CD4-positive, CD25-positive, alpha-beta regulatory T cell (primary cell): ENCODE measurements at regions not wholly inside any gene's neighbourhood (a gene's known extent, or its start where the extent isn't known, plus 50 kb on each side); places are given as distances from the start of the nearest gene placed in this dataset.

Source experiments
- ATAC-seq, 2 donors: fragments of 150-1000 bp; cut with Tn5 transposase; one replicate each; pipeline ENCODE4 v1.10.0; 2021; ENCODE audit warnings: low read depth in 2 of 2, moderate number of reproducible peaks in 2 of 2, moderate library complexity in 1 of 2
- DNase-seq, 3 donors: peaks; one replicate each; pipeline versions ENCODE4 v3.0.0 to v3.0.0-alpha.2; 2012 to 2022; ENCODE audit warnings: mixed read lengths in 1 of 3
- H3K27ac ChIP-seq: one replicate; pipeline ENCODE4 v1.7.0; 2013; ENCODE audit warnings: mild to moderate bottlenecking, low read length; ENCODE audit not compliant: insufficient read depth, poor library complexity, severe bottlenecking
- H3K27me3 ChIP-seq: one replicate; pipeline ENCODE4 v1.7.0; 2013; ENCODE audit warnings: low read length; ENCODE audit not compliant: control insufficient read depth, insufficient read depth
- H3K36me3 ChIP-seq: one replicate; pipeline ENCODE4 v1.7.0; 2013; ENCODE audit warnings: mild to moderate bottlenecking, low read length, moderate library complexity; ENCODE audit not compliant: control insufficient read depth, insufficient read depth
- H3K4me1 ChIP-seq: 2 replicates; pipeline ENCODE4 v1.7.0; 2013; ENCODE audit warnings: mild to moderate bottlenecking, low read length; ENCODE audit not compliant: insufficient read depth, control insufficient read depth, poor library complexity, severe bottlenecking
- H3K4me3 ChIP-seq: one replicate; pipeline ENCODE4 v1.7.0; 2013; ENCODE audit warnings: low read depth, mild to moderate bottlenecking, low read length, moderate library complexity
- H3K9me3 ChIP-seq, 2 experiments: 1 replicate in 1 of 2; 2 replicates in 1 of 2; pipeline ENCODE4 v1.7.0; 2013; ENCODE audit warnings: low read length in 2 of 2, mild to moderate bottlenecking in 1 of 2, moderate library complexity in 1 of 2; ENCODE audit not compliant: control insufficient read depth in 2 of 2
- H3K27ac Mint-ChIP-seq, 3 donors: one replicate each; pipeline ENCODE4 v1.8.0; 2020 to 2022; ENCODE audit warnings: mild to moderate bottlenecking in 3 of 3, mixed read lengths in 3 of 3, moderate library complexity in 2 of 3
- H3K27me3 Mint-ChIP-seq: one replicate; pipeline ENCODE4 v1.8.0; 2022; ENCODE audit warnings: mild to moderate bottlenecking, mixed read lengths
- H3K36me3 Mint-ChIP-seq: one replicate; pipeline ENCODE4 v1.8.0; 2020; ENCODE audit warnings: mixed read lengths
- H3K4me1 Mint-ChIP-seq, 4 donors: one replicate each; pipeline ENCODE4 v1.8.0; 2020 to 2022; ENCODE audit warnings: mixed read lengths in 4 of 4, mild to moderate bottlenecking in 1 of 4
- H3K4me3 Mint-ChIP-seq, 4 donors: one replicate each; pipeline ENCODE4 v1.8.0; 2020 to 2022; ENCODE audit warnings: mild to moderate bottlenecking in 4 of 4, mixed read lengths in 4 of 4, moderate library complexity in 3 of 4
- H3K9me3 Mint-ChIP-seq, 7 donors: one replicate each; pipeline ENCODE4 v1.8.0; 2020 to 2022; ENCODE audit warnings: mixed read lengths in 7 of 7, mild to moderate bottlenecking in 3 of 7, moderate library complexity in 2 of 7

DNA sequence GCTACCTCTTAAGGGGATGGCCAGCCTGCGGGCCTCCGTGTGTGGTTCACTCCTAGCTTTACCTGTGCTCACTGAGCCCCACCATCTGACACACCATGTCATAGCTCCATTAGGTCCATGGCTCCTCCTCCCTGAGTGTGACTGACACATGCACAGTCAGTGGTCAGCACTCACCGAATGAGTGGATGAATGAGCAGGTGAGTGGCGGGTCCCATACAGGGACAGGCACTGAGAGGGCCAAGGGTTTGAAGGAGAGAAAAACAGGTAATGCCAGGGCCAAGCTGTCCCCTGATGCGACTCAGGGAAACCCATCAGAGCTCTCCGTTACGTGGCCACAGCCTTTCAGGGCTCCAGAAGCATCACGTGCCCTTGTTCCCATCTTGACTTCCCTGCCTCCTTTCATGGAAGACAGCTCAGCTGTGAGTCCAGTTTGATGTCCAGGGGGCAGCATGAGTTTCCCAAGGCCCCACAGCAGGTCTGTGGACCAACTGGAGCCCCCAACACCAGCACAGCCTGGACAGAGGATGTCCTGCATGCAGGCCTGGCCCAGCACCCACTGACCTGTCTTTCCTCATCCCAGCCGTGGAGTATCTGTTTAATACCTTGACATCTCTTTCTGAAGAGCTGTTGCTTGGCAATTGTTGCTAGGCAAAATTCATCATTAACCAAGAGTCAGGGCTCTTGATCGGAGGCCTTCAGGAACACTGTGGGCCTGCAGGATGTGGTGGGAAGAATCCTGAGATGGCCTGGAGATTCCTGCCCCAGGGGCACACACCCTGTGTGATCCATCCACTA lies 84.4 kb downstream of the PLXNA1 start:
- DNase-seq: no peak
- no peaks in the 10 kb centered on the region for H3K36me3 ChIP-seq
- Mint-ChIP-seq H3K4me3 (no peak overlapping the region), H3K9me3 (peaks cover 0 to 2% (median 0%) of the 10 kb centered on the region in 7 donors), H3K27ac (no peak overlapping the region), H3K4me1 (no peaks in the 10 kb centered on the region), H3K36me3 (no peaks in the 10 kb centered on the region), H3K27me3 (peaks cover 13% of the 10 kb centered on the region)
- H3K4me3 ChIP-seq: no peak overlapping the region
- H3K4me1 ChIP-seq: no peaks in the 10 kb centered on the region
- no peak overlapping the region for H3K27ac ChIP-seq
- peaks cover 3% of the 10 kb centered on the region for H3K27me3 ChIP-seq
- H3K9me3 ChIP-seq: no peaks in the 10 kb centered on the region
- ATAC-seq: no peak

DNA sequence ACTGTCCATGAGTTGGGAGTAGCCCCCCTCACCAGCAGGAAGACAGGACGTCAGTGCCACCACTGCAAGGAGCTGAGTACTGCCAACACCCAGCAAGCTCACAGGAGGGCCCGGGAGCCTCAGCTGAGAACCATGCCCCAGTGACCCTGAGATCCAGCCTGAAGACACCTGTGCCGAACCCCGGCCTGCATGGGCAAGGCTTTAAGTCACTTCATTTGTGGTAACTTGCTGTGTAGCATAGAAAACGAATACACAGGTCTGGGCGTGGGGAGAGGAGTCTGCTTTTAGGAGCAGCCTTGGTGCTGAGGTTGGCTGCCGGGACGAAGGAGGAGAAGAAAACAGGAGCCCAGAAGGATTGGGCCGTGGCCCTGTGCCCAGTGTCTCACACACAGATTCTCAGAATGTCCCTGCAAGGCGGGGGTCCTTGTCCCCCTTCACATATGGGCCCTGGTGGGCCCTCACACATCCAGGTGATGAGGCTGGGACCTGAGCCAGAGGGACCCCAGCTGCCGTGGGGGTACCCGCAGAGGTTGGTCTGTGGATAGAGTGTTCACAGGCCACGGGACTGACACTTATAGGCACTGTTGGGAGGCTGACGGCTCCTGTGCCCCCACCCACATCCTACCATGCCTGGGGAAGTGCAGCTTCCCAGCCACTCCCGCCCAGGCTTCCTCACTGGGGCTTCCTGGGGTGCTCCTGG lies 85.3 kb downstream of the PLXNA1 start:
- Mint-ChIP-seq H3K4me1 (no peaks in the 10 kb centered on the region), H3K27me3 (peaks cover 13% of the 10 kb centered on the region), H3K27ac (peak overlapping the region in 1 of 3 donors; percentile 67), H3K9me3 (peaks cover 0 to 2% (median 0%) of the 10 kb centered on the region in 7 donors), H3K36me3 (no peaks in the 10 kb centered on the region), H3K4me3 (no peak overlapping the region)
- Histone ChIP-seq H3K36me3 (no peaks in the 10 kb centered on the region), H3K27me3 (peaks cover 3% of the 10 kb centered on the region), H3K4me3 (no peak overlapping the region), H3K4me1 (no peaks in the 10 kb centered on the region), H3K27ac (no peak overlapping the region), H3K9me3 (no peaks in the 10 kb centered on the region)
- ATAC-seq (no peak), DNase-seq (no peak)

DNA sequence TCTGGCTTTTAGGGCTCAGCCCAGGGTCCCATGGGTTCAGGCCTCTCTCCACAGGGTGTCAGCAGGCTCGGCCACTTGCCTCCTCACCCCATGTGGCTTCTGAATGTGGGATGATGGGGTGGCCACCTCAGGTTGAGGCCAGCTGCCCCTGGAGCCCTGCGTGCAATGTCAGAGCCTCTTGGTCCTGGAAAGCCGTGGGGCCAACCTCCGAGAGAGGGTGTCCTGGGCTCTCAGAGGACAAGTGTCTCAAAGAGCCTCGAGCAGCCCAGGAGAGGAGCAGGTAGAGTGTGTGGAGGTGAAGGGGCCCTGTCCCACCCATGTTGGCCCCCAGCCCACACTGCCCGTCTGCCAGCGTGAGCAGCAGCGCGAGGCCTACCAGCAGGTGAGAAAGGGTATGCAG lies 86.0 kb downstream of the PLXNA1 start:
- no peaks in the 10 kb centered on the region for H3K4me1 Mint-ChIP-seq
- H3K27ac Mint-ChIP-seq: no peak overlapping the region
- H3K36me3 ChIP-seq: no peaks in the 10 kb centered on the region
- H3K9me3 ChIP-seq: no peaks in the 10 kb centered on the region
- no peak overlapping the region for H3K4me3 ChIP-seq
- H3K27me3 Mint-ChIP-seq: peaks cover 13% of the 10 kb centered on the region
- no peak for DNase-seq
- no peak overlapping the region for H3K27ac ChIP-seq
- H3K4me3 Mint-ChIP-seq: no peak overlapping the region
- H3K9me3 Mint-ChIP-seq: peaks cover 0 to 2% (median 0%) of the 10 kb centered on the region in 7 donors
- H3K4me1 ChIP-seq: no peaks in the 10 kb centered on the region
- H3K27me3 ChIP-seq: peaks cover 3% of the 10 kb centered on the region
- no peaks in the 10 kb centered on the region for H3K36me3 Mint-ChIP-seq
- no peak for ATAC-seq

DNA sequence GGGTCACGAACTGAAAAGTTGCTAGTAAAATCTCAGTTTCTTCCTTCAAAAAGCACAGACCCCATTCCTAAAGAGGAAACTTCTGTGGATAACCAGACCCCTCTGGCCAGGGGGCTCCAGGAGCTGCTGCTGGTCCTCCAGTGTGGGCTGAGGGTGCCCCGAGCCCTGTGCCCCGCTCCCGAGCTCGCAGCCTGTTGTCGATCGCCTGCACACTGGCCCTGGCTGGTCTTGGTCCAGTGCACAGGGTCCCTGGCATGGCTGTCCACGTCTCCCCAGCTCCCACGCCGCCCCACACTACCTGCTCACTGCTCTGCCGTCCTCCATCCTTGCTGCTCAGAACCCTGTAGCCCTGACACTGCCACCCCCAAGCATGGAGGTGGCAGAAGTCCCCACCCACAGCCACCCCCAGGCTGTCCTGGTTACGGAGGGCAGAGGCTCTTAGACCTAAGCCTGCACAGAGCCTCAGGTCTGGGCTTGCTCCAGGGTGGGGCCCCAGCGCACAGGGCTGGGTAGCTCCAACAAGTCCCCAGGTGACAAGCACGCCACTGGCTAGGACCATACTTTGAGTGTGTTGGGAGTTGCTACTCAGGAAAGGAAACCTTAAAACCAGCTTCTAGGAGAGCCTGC lies 87.0 kb downstream of the PLXNA1 start:
- no peaks in the 10 kb centered on the region for H3K36me3 Mint-ChIP-seq
- no peak overlapping the region for H3K27ac Mint-ChIP-seq
- peaks cover 3% of the 10 kb centered on the region for H3K27me3 ChIP-seq
- no peak overlapping the region for H3K4me3 ChIP-seq
- H3K9me3 ChIP-seq: no peaks in the 10 kb centered on the region
- no peaks in the 10 kb centered on the region for H3K4me1 Mint-ChIP-seq
- no peak overlapping the region for H3K4me3 Mint-ChIP-seq
- peaks cover 9% of the 10 kb centered on the region for H3K27me3 Mint-ChIP-seq
- no peak for DNase-seq
- H3K9me3 Mint-ChIP-seq: peaks cover 0 to 2% (median 0%) of the 10 kb centered on the region in 7 donors
- ATAC-seq: no peak
- H3K36me3 ChIP-seq: no peaks in the 10 kb centered on the region
- no peak overlapping the region for H3K27ac ChIP-seq
- no peaks in the 10 kb centered on the region for H3K4me1 ChIP-seq

DNA sequence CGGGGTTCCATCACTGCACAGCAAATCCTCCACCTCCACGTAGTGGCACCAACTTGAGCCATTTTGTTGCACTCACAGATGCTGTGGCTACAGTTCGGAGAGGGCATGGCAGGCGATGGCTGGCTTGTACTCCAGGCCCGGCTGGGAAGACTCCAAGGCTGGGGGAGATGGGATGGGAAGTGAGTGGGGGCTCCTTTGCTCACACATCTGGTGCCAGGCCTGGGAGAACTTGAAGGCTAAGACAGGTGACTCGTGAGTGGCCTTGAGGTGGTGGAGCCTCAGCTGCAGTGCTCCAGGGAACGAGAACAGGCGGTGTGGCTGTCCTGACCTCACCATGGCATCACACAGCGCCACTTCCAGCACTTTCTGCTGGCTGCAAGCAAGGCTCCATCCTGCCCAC lies 87.9 kb downstream of the PLXNA1 start:
- no peaks in the 10 kb centered on the region for H3K4me1 Mint-ChIP-seq
- H3K4me3 Mint-ChIP-seq: no peak overlapping the region
- no peaks in the 10 kb centered on the region for H3K36me3 ChIP-seq
- H3K27ac ChIP-seq: no peak overlapping the region
- no peak for DNase-seq
- H3K27me3 Mint-ChIP-seq: peaks cover 9% of the 10 kb centered on the region
- no peak overlapping the region for H3K4me3 ChIP-seq
- peaks cover 3% of the 10 kb centered on the region for H3K27me3 ChIP-seq
- H3K27ac Mint-ChIP-seq: peak overlapping the region in 1 of 3 donors; percentile 47
- H3K9me3 ChIP-seq: no peaks in the 10 kb centered on the region
- ATAC-seq: no peak
- no peaks in the 10 kb centered on the region for H3K36me3 Mint-ChIP-seq
- peaks cover 0 to 2% (median 0%) of the 10 kb centered on the region in 7 donors for H3K9me3 Mint-ChIP-seq
- H3K4me1 ChIP-seq: no peaks in the 10 kb centered on the region

DNA sequence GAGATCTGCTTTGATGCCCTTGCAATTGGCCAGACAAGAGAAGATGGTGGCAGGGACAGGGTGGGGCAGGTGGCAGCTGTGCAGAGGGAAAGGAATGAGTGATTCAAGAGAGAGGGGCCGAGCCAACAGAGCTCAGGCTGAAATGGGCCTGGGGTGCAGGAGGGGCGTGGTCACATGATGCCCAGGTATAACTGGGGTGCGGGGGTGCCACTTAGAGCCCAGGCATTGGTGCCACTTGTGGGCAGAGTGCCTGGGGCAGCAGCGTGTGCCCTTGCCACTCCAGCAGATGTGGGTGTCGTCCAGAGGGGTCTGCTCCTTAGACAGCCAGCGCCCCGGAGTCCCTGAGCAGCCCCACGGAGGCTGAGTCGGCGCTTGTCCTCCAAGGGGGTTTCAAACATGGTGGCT lies 88.7 kb downstream of the PLXNA1 start:
- Histone ChIP-seq H3K36me3 (no peaks in the 10 kb centered on the region), H3K4me3 (no peak overlapping the region), H3K27me3 (peaks cover 3% of the 10 kb centered on the region), H3K4me1 (no peaks in the 10 kb centered on the region), H3K27ac (no peak overlapping the region), H3K9me3 (no peaks in the 10 kb centered on the region)
- H3K27ac Mint-ChIP-seq: no peak overlapping the region
- no peaks in the 10 kb centered on the region for H3K36me3 Mint-ChIP-seq
- ATAC-seq: no peak
- no peaks in the 10 kb centered on the region for H3K4me1 Mint-ChIP-seq
- peaks cover 0 to 2% (median 0%) of the 10 kb centered on the region in 7 donors for H3K9me3 Mint-ChIP-seq
- peaks cover 9% of the 10 kb centered on the region for H3K27me3 Mint-ChIP-seq
- DNase-seq: no peak
- no peak overlapping the region for H3K4me3 Mint-ChIP-seq

DNA sequence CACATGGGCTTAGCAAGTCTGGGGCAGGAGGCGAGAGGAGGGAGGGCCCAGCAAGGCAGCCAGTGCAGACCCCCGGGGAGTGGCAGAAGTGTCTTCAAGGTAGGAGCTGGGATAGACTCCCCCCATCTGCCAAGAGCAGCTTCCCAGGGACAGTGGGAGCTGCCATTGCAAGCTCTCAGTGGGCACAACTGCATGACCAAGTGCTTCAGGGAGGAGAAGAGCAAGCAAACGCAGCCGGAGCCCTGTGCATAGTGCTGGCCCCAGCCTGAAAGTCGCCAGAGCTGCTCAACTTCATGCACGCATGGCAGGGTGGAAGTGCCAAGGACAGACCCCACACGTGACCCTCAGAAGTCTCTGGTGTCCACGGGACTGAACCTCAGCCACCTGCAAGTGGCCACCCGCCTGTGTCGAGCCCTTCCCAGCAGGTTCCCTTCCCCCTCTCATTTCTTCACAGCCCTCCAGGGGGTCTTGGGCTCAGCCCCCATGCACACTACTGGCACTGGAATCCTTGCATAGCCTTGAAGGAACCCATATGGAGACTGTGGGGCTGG lies 89.4 kb downstream of the PLXNA1 start:
- Mint-ChIP-seq H3K4me1 (no peaks in the 10 kb centered on the region), H3K4me3 (peak overlapping the region in 1 of 4 donors; percentile 56), H3K36me3 (no peaks in the 10 kb centered on the region), H3K9me3 (peaks cover 0 to 2% (median 0%) of the 10 kb centered on the region in 7 donors), H3K27ac (no peak overlapping the region), H3K27me3 (peaks cover 9% of the 10 kb centered on the region)
- ATAC-seq: no peak
- H3K4me1 ChIP-seq: no peaks in the 10 kb centered on the region
- H3K27ac ChIP-seq: no peak overlapping the region
- no peak overlapping the region for H3K4me3 ChIP-seq
- H3K27me3 ChIP-seq: peaks cover 3% of the 10 kb centered on the region
- no peaks in the 10 kb centered on the region for H3K9me3 ChIP-seq
- no peak for DNase-seq
- H3K36me3 ChIP-seq: no peaks in the 10 kb centered on the region
